ENCODE measurements at regions not wholly inside any gene's neighbourhood (a gene's known extent, or its start where the extent isn't known, plus 50 kb on each side); places are given as distances from the start of the nearest gene placed in this dataset.

- no peak overlapping the region for H3K4me3 ChIP-seq (ENCODE audit: insufficient read depth, low read depth, low read length)
- no peak overlapping the region for H2AK5ac ChIP-seq (ENCODE audit: low read depth, low read length)
- H3K79me1 ChIP-seq (ENCODE audit: low read depth in 1 of 2, low read length in 2 of 2) = no peaks in the 10 kb centered on the region
- no peaks in the 10 kb centered on the region for H4K20me1 ChIP-seq (ENCODE audit: insufficient read depth, low read length)
- H3K36me3 ChIP-seq (ENCODE audit: control insufficient read depth, insufficient read depth, low read length) = no peaks in the 10 kb centered on the region
- H3K9me1 ChIP-seq (ENCODE audit: insufficient read depth, low read length) = peaks cover 3% of the 10 kb centered on the region; the same call in 1 of the 2 replicates
- H3K27ac ChIP-seq (ENCODE audit: insufficient read depth, low read length) = no peak overlapping the region
- no peak overlapping the region for H3K23ac ChIP-seq (ENCODE audit: low read depth, low read length)
- TF ChIP-seq CTCF (conservative IDR thresholded peaks at IDR 0.05; ENCODE audit: low read depth, low read length) = no peak
- no peak for TF ChIP-seq CHD1 (IDR thresholded peaks at IDR 0.05; ENCODE audit: low read depth, low read length)
- TF ChIP-seq BHLHE40 (IDR thresholded peaks at IDR 0.05; ENCODE audit: low read depth, low read length) = no peak
- TF ChIP-seq RFX5 (IDR thresholded peaks at IDR 0.05; ENCODE audit: low read depth, low read length) = no peak
- TF ChIP-seq MAFK (IDR thresholded peaks at IDR 0.05; ENCODE audit: low read depth, low read length) = no peak
- TF ChIP-seq RCOR1 (IDR thresholded peaks at IDR 0.05; ENCODE audit: insufficient replicate concordance, low read length) = no peak
- no peak for TF ChIP-seq NFE2L2 (IDR thresholded peaks at IDR 0.05; ENCODE audit: low read depth, low read length)
- no peak for TF ChIP-seq POLR2A (IDR thresholded peaks at IDR 0.05; ENCODE audit: low read depth, low read length)
- TF ChIP-seq FOS (IDR thresholded peaks at IDR 0.05; ENCODE audit: low read depth, low read length) = no peak
- no peak for TF ChIP-seq ELK1 (IDR thresholded peaks at IDR 0.05; ENCODE audit: borderline replicate concordance, low read depth, low read length)
- no peak for TF ChIP-seq RAD21 (IDR thresholded peaks at IDR 0.05; ENCODE audit: low read length)
- TF ChIP-seq CEBPB (IDR thresholded peaks at IDR 0.05; ENCODE audit: low read depth, low read length) = no peak
- POLR2A ChIA-PET (ENCODE audit: unreplicated experiment) = no interaction called here
- H2BK20ac ChIP-seq (ENCODE audit: low read depth, low read length) = no peak overlapping the region
- H2BK120ac ChIP-seq (ENCODE audit: low read depth, low read length) = no peak overlapping the region
- no CpG with 5 or more reads among the region's 5 CpGs for WGBS, 2 experiments (ENCODE audit: extremely low coverage in 2 of 2, insufficient read length in 1 of 2)
- BruUV-seq (replicated peaks) = no TSS peak
- no peak overlapping the region for H4K91ac ChIP-seq (ENCODE audit: insufficient read depth, low read depth, low read length)
- H2BK15ac ChIP-seq (ENCODE audit: low read depth, low read length) = no peak overlapping the region
- H3K27me3 ChIP-seq (ENCODE audit: control insufficient read depth, insufficient read depth, low read length) = peaks cover 83% of the 10 kb centered on the region
- H2AFZ ChIP-seq (replicated peaks; ENCODE audit: low read length, poor library complexity) = no peak overlapping the region
- CTCF ChIA-PET = interaction anchor here (1.6 kb wide), 1 partner anchor 27 kb away, joined by 3 read pairs; no protein-coding TSS in a partner anchor
- H3K4me2 ChIP-seq (ENCODE audit: low read depth, low read length) = no peak overlapping the region
- ATAC-seq (ENCODE audit: low read depth) (no peak), DNase-seq (no peak)
- H3K4ac ChIP-seq (ENCODE audit: low read depth, low read length) = no peak overlapping the region
- H3K18ac ChIP-seq (ENCODE audit: low read depth, low read length) = no peak overlapping the region
- H4K5ac ChIP-seq (ENCODE audit: low read depth, low read length) = no peak overlapping the region
- H3K56ac ChIP-seq (ENCODE audit: extremely low read depth, insufficient read depth, low read length) = no peak overlapping the region
- dilution Hi-C loops (cut with HindIII; ENCODE audit: low sequenced_read_pairs, unreplicated experiment) (no loop called here), in situ Hi-C loops (cut with MboI; ENCODE audit: low sequenced_read_pairs) (no loop called here), intact Hi-C loops (cut with micrococcal nuclease) (no loop called here)
- no peak overlapping the region for H2BK5ac ChIP-seq (ENCODE audit: low read depth, low read length, poor library complexity, severe bottlenecking)
- no peak overlapping the region for H3K9ac ChIP-seq (ENCODE audit: low read depth, low read length)
- H3K9me3 ChIP-seq (ENCODE audit: control insufficient read depth, insufficient read depth, low read length) = no peaks in the 10 kb centered on the region
- H4K8ac ChIP-seq (ENCODE audit: low read depth in 2 of 2, low read length in 2 of 2) = no peak overlapping the region
- H3K4me1 ChIP-seq (ENCODE audit: control insufficient read depth, insufficient read depth, low read length) = no peaks in the 10 kb centered on the region
- no peak overlapping the region for H3K14ac ChIP-seq (replicated peaks; ENCODE audit: low read depth, low read length)
- no peak overlapping the region for H2AK9ac ChIP-seq (replicated peaks; ENCODE audit: low read depth, low read length, poor library complexity)
Observed at GRCh38 chr15:70439880-70440279, 323.5 kb downstream of the UACA start.
